ENCODE measurements at regions not wholly inside any gene's neighbourhood (a gene's known extent, or its start where the extent isn't known, plus 50 kb on each side); places are given as distances from the start of the nearest gene placed in this dataset.

DNA sequence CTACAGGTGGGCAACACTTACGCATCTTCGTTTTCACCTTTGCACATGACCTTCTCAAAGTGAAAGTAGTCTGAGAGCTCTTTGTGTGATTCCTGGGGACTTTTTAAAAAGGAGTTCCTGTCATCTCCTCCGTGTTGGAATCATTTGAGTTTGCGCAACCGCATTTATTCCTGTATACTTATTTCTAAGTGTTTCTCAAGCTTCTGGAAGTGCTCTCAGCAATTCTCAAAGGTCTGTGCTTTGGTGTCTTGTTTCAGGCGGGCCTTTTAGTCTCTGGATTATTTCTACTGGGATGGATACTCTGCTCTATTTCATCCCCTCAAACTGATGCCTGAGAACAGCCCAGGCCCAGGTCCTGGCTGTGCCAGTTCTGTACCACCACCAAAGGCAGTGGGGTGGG lies 226.5 kb upstream of the TUT7 start:
- Histone ChIP-seq H2BK15ac (ENCODE audit: low read depth, low read length) (no peak overlapping the region), H2BK20ac (ENCODE audit: low read depth, low read length) (no peak overlapping the region), H3K36me3 (ENCODE audit: control insufficient read depth, insufficient read depth, low read length) (no peaks in the 10 kb centered on the region), H3K9me1 (ENCODE audit: insufficient read depth, low read length) (no peaks in the 10 kb centered on the region), H3K9me3 (ENCODE audit: control insufficient read depth, insufficient read depth, low read length) (no peaks in the 10 kb centered on the region), H3K4me2 (ENCODE audit: low read depth, low read length) (0 out of 2 replicates have a peak overlapping the region, but pooled peaks have one; percentile 14), H4K91ac (ENCODE audit: insufficient read depth, low read depth, low read length) (no peak overlapping the region), H4K20me1 (ENCODE audit: insufficient read depth, low read length) (no peaks in the 10 kb centered on the region), H3K4ac (ENCODE audit: low read depth, low read length) (no peak overlapping the region), H3K4me1 (ENCODE audit: control insufficient read depth, insufficient read depth, low read length) (0 out of 2 replicates have a peak, but pooled peaks cover 2% of the 10 kb centered on the region), H2AFZ (replicated peaks; ENCODE audit: low read length, poor library complexity) (no peak overlapping the region), H2BK5ac (ENCODE audit: low read depth, low read length, poor library complexity, severe bottlenecking) (no peak overlapping the region), H3K27ac (ENCODE audit: insufficient read depth, low read length) (no peak overlapping the region), H3K18ac (ENCODE audit: low read depth, low read length) (no peak overlapping the region), H3K4me3 (ENCODE audit: insufficient read depth, low read depth, low read length) (no peak overlapping the region), H2AK9ac (replicated peaks; ENCODE audit: low read depth, low read length, poor library complexity) (no peak overlapping the region), H3K27me3 (ENCODE audit: control insufficient read depth, insufficient read depth, low read length) (no peaks in the 10 kb centered on the region; the same call in 1 of the 2 replicates), H3K56ac (ENCODE audit: extremely low read depth, insufficient read depth, low read length) (no peak overlapping the region), H3K14ac (replicated peaks; ENCODE audit: low read depth, low read length) (no peak overlapping the region), H2BK120ac (ENCODE audit: low read depth, low read length) (no peak overlapping the region), H2AK5ac (ENCODE audit: low read depth, low read length) (no peak overlapping the region), H3K79me1 (ENCODE audit: low read depth in 1 of 2, low read length in 2 of 2) (no peaks in the 10 kb centered on the region), H4K5ac (ENCODE audit: low read depth, low read length) (no peak overlapping the region; the same call in 1 of the 2 replicates), H3K9ac (ENCODE audit: low read depth, low read length) (no peak overlapping the region), H3K23ac (ENCODE audit: low read depth, low read length) (no peak overlapping the region), H4K8ac (ENCODE audit: low read depth in 2 of 2, low read length in 2 of 2) (no peak overlapping the region)
- POLR2A ChIA-PET (ENCODE audit: unreplicated experiment): no interaction called here
- DNase-seq (peak; percentile 20), ATAC-seq (ENCODE audit: low read depth) (no peak)
- BruUV-seq (replicated peaks): no TSS peak
- dilution Hi-C loops (cut with HindIII; ENCODE audit: low sequenced_read_pairs, unreplicated experiment): no loop called here
- intact Hi-C loops (cut with micrococcal nuclease): no loop called here
- WGBS, 2 experiments (ENCODE audit: extremely low coverage in 2 of 2, insufficient read length in 1 of 2): no CpG with 5 or more reads among the region's 6 CpGs
- in situ Hi-C loops (cut with MboI; ENCODE audit: low sequenced_read_pairs): no loop called here
- TF ChIP-seq, protein P1, sequence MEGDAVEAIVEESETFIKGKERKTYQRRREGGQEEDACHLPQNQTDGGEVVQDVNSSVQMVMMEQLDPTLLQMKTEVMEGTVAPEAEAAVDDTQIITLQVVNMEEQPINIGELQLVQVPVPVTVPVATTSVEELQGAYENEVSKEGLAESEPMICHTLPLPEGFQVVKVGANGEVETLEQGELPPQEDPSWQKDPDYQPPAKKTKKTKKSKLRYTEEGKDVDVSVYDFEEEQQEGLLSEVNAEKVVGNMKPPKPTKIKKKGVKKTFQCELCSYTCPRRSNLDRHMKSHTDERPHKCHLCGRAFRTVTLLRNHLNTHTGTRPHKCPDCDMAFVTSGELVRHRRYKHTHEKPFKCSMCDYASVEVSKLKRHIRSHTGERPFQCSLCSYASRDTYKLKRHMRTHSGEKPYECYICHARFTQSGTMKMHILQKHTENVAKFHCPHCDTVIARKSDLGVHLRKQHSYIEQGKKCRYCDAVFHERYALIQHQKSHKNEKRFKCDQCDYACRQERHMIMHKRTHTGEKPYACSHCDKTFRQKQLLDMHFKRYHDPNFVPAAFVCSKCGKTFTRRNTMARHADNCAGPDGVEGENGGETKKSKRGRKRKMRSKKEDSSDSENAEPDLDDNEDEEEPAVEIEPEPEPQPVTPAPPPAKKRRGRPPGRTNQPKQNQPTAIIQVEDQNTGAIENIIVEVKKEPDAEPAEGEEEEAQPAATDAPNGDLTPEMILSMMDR (conservative IDR thresholded peaks at IDR 0.05; ENCODE audit: low read depth, low read length): no peak
- TF ChIP-seq RFX5 (IDR thresholded peaks at IDR 0.05; ENCODE audit: low read depth, low read length): no peak
- peak; percentile 44 for TF ChIP-seq CEBPB (IDR thresholded peaks at IDR 0.05; ENCODE audit: low read depth, low read length)
- CTCF ChIA-PET: no interaction called here
